Parathyroid adenoma (tissue), 2 donors: ENCODE measurements at regions not wholly inside any gene's neighbourhood (a gene's known extent, or its start where the extent isn't known, plus 50 kb on each side); places are given as distances from the start of the nearest gene placed in this dataset.

Source experiments
- H2AFZ ChIP-seq: fragments of 300-600 bp; sonication (generic); one replicate; pipeline ENCODE4 v1.7.0; 2017; ENCODE audit warnings: antibody characterized with exemption, mild to moderate bottlenecking
- H3K27ac ChIP-seq: fragments of 300-600 bp; sonication (generic); one replicate; pipeline ENCODE4 v1.7.0; 2017
- H3K27me3 ChIP-seq: fragments of 300-600 bp; sonication (generic); one replicate; pipeline ENCODE4 v1.7.0; 2017; ENCODE audit warnings: low read length; ENCODE audit not compliant: control insufficient read depth, insufficient read depth
- H3K36me3 ChIP-seq: fragments of 300-600 bp; sonication (generic); one replicate; pipeline ENCODE4 v1.7.0; 2017; ENCODE audit warnings: low read length; ENCODE audit not compliant: control insufficient read depth, insufficient read depth
- H3K4me1 ChIP-seq: fragments of 300-600 bp; sonication (generic); one replicate; pipeline ENCODE4 v1.7.0; 2017; ENCODE audit warnings: control low read depth
- H3K4me2 ChIP-seq: fragments of 300-600 bp; sonication (generic); one replicate; pipeline ENCODE4 v1.7.0; 2017; ENCODE audit warnings: low read length
- H3K4me3 ChIP-seq: fragments of 300-600 bp; sonication (generic); one replicate; pipeline ENCODE4 v1.7.0; 2017; ENCODE audit warnings: low read depth, low read length
- H3K79me2 ChIP-seq: fragments of 300-600 bp; sonication (generic); one replicate; pipeline ENCODE4 v1.7.0; 2017; ENCODE audit warnings: control low read depth
- H3K9ac ChIP-seq: fragments of 300-600 bp; sonication (generic); one replicate; pipeline ENCODE4 v1.7.0; 2017; ENCODE audit warnings: mild to moderate bottlenecking
- H3K9me3 ChIP-seq: fragments of 300-600 bp; sonication (generic); one replicate; pipeline ENCODE4 v1.7.0; 2017; ENCODE audit warnings: low read length; ENCODE audit not compliant: control insufficient read depth
- TF ChIP-seq, protein P1 (sequence below): fragments of 300-600 bp; sonication (generic); IDR thresholded peaks from one replicate; pipeline ENCODE4 v1.7.0; 2017; ENCODE audit warnings: antibody characterized with exemption, mild to moderate bottlenecking
- donor health status: primary hyperparathyroidism.

DNA sequence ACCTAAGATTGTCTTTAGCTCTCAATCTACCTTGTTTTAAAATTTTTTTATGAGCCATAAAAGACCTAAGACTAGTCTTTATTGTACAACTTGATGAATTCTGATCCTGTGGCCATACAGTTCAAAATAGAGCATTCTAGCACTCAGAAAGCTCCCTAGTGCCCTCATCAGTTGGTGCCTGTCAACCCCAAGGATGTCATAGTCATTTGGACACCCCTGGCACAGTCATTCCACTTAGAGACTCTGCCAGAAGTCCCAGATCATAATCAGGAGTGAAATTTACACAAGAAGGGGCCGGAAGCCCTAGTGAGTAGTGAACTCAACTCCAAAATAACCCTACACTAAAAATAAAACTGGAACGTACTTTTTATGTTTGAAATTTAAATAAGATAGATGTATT lies 80.0 kb upstream of the INSIG1 start:
- H2AFZ ChIP-seq, result no peak overlapping the region
- TF ChIP-seq, protein P1, sequence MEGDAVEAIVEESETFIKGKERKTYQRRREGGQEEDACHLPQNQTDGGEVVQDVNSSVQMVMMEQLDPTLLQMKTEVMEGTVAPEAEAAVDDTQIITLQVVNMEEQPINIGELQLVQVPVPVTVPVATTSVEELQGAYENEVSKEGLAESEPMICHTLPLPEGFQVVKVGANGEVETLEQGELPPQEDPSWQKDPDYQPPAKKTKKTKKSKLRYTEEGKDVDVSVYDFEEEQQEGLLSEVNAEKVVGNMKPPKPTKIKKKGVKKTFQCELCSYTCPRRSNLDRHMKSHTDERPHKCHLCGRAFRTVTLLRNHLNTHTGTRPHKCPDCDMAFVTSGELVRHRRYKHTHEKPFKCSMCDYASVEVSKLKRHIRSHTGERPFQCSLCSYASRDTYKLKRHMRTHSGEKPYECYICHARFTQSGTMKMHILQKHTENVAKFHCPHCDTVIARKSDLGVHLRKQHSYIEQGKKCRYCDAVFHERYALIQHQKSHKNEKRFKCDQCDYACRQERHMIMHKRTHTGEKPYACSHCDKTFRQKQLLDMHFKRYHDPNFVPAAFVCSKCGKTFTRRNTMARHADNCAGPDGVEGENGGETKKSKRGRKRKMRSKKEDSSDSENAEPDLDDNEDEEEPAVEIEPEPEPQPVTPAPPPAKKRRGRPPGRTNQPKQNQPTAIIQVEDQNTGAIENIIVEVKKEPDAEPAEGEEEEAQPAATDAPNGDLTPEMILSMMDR, result no peak
- no peaks in the 10 kb centered on the region for H3K36me3 ChIP-seq

DNA sequence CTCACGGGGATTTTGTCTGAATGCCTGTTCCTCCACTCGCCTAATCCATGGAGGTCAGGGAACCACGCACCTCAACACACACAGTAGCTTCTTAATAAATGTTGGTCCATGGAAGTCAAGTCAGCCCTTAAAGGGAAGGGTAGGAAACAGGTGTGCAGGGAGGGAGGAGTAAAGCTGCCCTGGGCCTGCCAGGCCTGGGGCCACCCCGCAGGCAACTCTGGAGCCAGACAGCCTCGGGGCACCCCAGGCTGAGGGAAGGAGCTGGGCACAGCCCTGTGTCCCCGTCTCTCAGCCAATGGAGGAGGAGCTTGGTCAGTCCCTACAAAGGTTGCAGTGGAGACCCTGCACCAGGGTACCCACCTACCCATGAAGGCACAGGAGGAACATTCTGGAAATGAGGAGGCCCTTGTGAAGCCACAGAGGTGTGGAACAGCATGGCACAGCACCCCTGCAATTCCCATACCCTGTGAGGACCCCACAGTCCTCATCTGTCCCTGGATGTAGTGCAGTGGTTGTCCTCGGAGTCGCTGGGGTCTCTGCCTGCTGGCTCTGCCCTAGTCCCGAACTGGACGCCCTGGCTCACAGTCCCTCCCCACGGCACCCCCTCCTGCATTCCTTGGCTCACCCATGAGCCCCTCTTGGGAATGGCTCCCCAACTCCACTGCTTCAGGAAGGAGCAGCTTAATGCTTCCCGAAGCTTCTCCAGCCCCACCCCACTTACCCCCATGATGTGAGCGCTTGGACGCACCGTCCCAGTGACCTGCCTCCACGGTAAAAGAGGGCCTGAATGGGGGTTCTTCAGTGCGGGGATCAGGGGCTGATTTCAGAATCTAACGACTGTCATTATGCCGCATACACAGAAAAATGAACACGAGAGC lies 79.2 kb upstream of the INSIG1 start:
- H3K27ac ChIP-seq, result no peak overlapping the region
- peaks cover 4% of the 10 kb centered on the region for H3K4me1 ChIP-seq
- no peaks in the 10 kb centered on the region for H3K36me3 ChIP-seq
- H3K27me3 ChIP-seq, result no peaks in the 10 kb centered on the region
- no peaks in the 10 kb centered on the region for H3K9me3 ChIP-seq
- H3K79me2 ChIP-seq, result no peaks in the 10 kb centered on the region
- no peak overlapping the region for H2AFZ ChIP-seq
- H3K4me2 ChIP-seq, result no peak overlapping the region
- no peak overlapping the region for H3K9ac ChIP-seq
- no peak overlapping the region for H3K4me3 ChIP-seq
- TF ChIP-seq, protein P1, result no peak

More for the DNA sequence above, 80.0 kb upstream of the INSIG1 start:
- H3K27me3 ChIP-seq, result no peaks in the 10 kb centered on the region
- no peak overlapping the region for H3K9ac ChIP-seq
- peaks cover 4% of the 10 kb centered on the region for H3K4me1 ChIP-seq
- no peaks in the 10 kb centered on the region for H3K79me2 ChIP-seq
- no peaks in the 10 kb centered on the region for H3K9me3 ChIP-seq
- H3K4me2 ChIP-seq, result no peak overlapping the region
- no peak overlapping the region for H3K27ac ChIP-seq
- H3K4me3 ChIP-seq, result no peak overlapping the region

DNA sequence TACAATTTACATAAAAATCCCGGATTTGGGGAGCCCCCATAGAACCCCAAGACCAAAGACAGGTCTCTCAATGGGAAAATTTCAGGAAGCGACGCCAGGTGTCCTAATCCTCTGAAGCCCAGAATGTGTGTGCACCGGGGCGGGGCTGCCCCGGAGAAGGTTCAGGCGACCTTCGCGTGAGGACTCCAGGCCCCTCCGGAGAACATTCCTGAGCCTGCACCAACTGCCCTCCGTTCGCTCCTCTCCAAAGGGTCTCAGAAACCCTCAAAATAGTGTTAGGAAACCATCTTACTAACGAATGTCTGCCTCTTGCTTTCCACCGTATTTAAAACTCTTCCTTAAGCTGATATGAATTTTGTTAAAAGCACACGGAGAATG lies 78.5 kb upstream of the INSIG1 start:
- Histone ChIP-seq H3K9me3 (no peaks in the 10 kb centered on the region), H3K27ac (no peak overlapping the region), H3K27me3 (no peaks in the 10 kb centered on the region), H3K36me3 (no peaks in the 10 kb centered on the region), H3K79me2 (no peaks in the 10 kb centered on the region), H3K4me3 (no peak overlapping the region), H2AFZ (no peak overlapping the region), H3K9ac (no peak overlapping the region), H3K4me2 (no peak overlapping the region), H3K4me1 (peaks cover 4% of the 10 kb centered on the region)
- TF ChIP-seq, protein P1, result no peak

DNA sequence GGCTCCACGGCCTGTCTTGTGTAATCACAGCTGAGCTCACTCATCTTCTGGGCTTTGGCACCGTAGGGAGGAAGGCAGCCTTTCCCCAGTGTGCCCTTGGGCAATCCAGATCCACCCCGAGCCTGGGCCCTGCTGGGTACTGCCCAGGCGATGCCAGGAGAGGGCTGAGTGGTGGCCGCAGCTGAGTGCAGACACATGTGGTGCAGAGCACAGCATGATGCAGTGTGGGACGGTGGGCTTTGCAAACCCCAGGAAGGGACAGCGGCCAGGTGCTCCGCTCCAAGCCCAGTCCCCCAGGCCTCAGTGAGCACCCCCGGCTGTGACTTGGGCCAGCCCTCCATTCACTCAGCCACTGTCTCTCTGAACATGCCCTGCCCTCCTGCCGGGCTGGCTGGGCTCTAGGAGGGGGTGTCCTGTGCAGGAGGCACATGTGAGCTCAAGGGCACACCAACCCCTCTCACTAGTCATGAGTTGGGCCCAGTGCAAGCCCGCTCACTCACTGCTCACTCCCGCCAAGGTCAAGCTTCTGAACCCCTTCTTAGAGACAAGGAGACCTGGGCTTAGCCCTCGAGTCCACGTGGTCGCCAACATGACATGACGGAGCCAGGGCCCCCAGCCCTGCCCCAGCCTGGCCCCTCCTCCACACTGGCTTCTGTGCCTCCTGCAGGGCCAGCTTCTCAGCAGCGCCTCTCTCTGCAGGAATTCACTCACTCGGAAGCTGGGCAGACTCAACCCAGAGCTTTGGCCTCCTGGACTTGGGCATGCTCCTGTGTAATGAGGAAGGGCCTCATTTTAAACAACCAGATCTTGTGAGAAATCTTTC lies 77.5 kb upstream of the INSIG1 start:
- H3K4me1 ChIP-seq, result peaks cover 4% of the 10 kb centered on the region
- H3K4me2 ChIP-seq, result no peak overlapping the region
- no peak overlapping the region for H2AFZ ChIP-seq
- H3K9me3 ChIP-seq, result no peaks in the 10 kb centered on the region
- H3K9ac ChIP-seq, result no peak overlapping the region
- H3K27me3 ChIP-seq, result no peaks in the 10 kb centered on the region
- no peaks in the 10 kb centered on the region for H3K79me2 ChIP-seq
- H3K4me3 ChIP-seq, result no peak overlapping the region
- H3K36me3 ChIP-seq, result no peaks in the 10 kb centered on the region
- H3K27ac ChIP-seq, result no peak overlapping the region
- TF ChIP-seq, protein P1, result no peak
